Activated CD4-positive, alpha-beta T cell treated with anti-CD3 and anti-CD28 coated beads, Interleukin-2, Interleukin-4, amounts not matched to agents 100 ng/mL and 50 ng/mL, durations not matched to agents 16 hours and 8 hours (primary cell): ENCODE measurements at regions not wholly inside any gene's neighbourhood (a gene's known extent, or its start where the extent isn't known, plus 50 kb on each side); places are given as distances from the start of the nearest gene placed in this dataset.
"Not testable (repeated sequence)": the region's sequence is repeated elsewhere in the genome, so short reads cannot be mapped to it uniquely, and the experiment has no call there.

ENCODE experiments used
- DNase-seq: peaks from one replicate; pipeline ENCODE4 v3.0.0-alpha.2; 2020; ENCODE audit warnings: low spot score

- no peak for DNase-seq
These were observed 136.0 kb downstream of the LMLN start for GRCh38 chr3:198096015-198096414.

GRCh38 chr3:198097048-198097447, 137.0 kb downstream of the LMLN start:
- DNase-seq: no peak

- DNase-seq: not testable (repeated sequence)
These were observed 138.7 kb downstream of the LMLN start for GRCh38 chr3:198098661-198099081.

GRCh38 chr3:198103070-198103469, 143.1 kb downstream of the LMLN start:
- DNase-seq: not testable (repeated sequence)

- DNase-seq: no peak
These were observed 146.2 kb downstream of the LMLN start for GRCh38 chr3:198106265-198106664.

GRCh38 chr3:198107840-198108734, 148.1 kb downstream of the LMLN start:
- DNase-seq: no peak

GRCh38 chr3:198109883-198110282, 149.9 kb downstream of the LMLN start:
- DNase-seq: no peak

- no peak for DNase-seq
These were observed 152.0 kb downstream of the LMLN start for GRCh38 chr3:198112031-198112430.

GRCh38 chr3:198113206-198114053, 153.4 kb downstream of the LMLN start:
- no peak for DNase-seq

- DNase-seq: not testable (repeated sequence)
These were observed 154.5 kb downstream of the LMLN start for GRCh38 chr3:198114516-198114915.

- DNase-seq: not testable (repeated sequence)
These were observed 162.2 kb downstream of the LMLN start for GRCh38 chr3:198122184-198122583.

- DNase-seq: not testable (repeated sequence)
These were observed 177.2 kb downstream of the LMLN start for GRCh38 chr3:198137038-198137835.

- not testable (repeated sequence) for DNase-seq
These were observed 178.2 kb downstream of the LMLN start for GRCh38 chr3:198138205-198138604.

GRCh38 chr3:198139037-198139436, 179.0 kb downstream of the LMLN start:
- not testable (repeated sequence) for DNase-seq

GRCh38 chr3:198139513-198140167, 179.6 kb downstream of the LMLN start:
- DNase-seq: not testable (repeated sequence)

GRCh38 chr3:198143300-198144137, 183.5 kb downstream of the LMLN start:
- not testable (repeated sequence) for DNase-seq

GRCh38 chr3:198145231-198145784, 185.3 kb downstream of the LMLN start:
- DNase-seq: not testable (repeated sequence)

- DNase-seq: not testable (repeated sequence)
These were observed 186.1 kb downstream of the LMLN start for GRCh38 chr3:198146070-198146469.

- not testable (repeated sequence) for DNase-seq
These were observed 186.6 kb downstream of the LMLN start for GRCh38 chr3:198146559-198147164.

- not testable (repeated sequence) for DNase-seq
These were observed 187.2 kb downstream of the LMLN start for GRCh38 chr3:198147213-198147612.
